Endodermal cell (in vitro differentiated cells): ENCODE measurements at regions not wholly inside any gene's neighbourhood (a gene's known extent, or its start where the extent isn't known, plus 50 kb on each side); places are given as distances from the start of the nearest gene placed in this dataset.

Experiments
- DNase-seq: peaks from one replicate; pipeline ENCODE4 v3.0.0-alpha.2; 2017
- H3K27ac ChIP-seq: 2 replicates; pipeline ENCODE4 v1.5.1; 2013; ENCODE audit warnings: mild to moderate bottlenecking, low read depth, low read length, moderate library complexity
- H3K27me3 ChIP-seq: 2 replicates; pipeline ENCODE4 v1.6.1; 2013; ENCODE audit warnings: mild to moderate bottlenecking, low read length, moderate library complexity; ENCODE audit not compliant: insufficient read depth, control insufficient read depth, poor library complexity, severe bottlenecking
- H3K36me3 ChIP-seq: 2 replicates; pipeline ENCODE4 v1.7.0; 2013; ENCODE audit warnings: mild to moderate bottlenecking, low read length, moderate library complexity; ENCODE audit not compliant: control insufficient read depth, insufficient read depth
- H3K4me1 ChIP-seq: one replicate; pipeline ENCODE4 v1.7.0; 2013; ENCODE audit warnings: low read length; ENCODE audit not compliant: control insufficient read depth, insufficient read depth
- H3K4me3 ChIP-seq: 2 replicates; pipeline ENCODE4 v1.5.1; 2013; ENCODE audit warnings: mild to moderate bottlenecking, low read length, moderate library complexity
- H3K9ac ChIP-seq: 2 replicates; pipeline ENCODE4 v1.6.1; 2013; ENCODE audit warnings: mild to moderate bottlenecking, low read length, moderate library complexity; ENCODE audit not compliant: poor library complexity, severe bottlenecking; ENCODE audit errors: extremely low read depth
- H3K9me3 ChIP-seq: 2 replicates; pipeline ENCODE4 v1.6.1; 2013; ENCODE audit warnings: mild to moderate bottlenecking, low read length, moderate library complexity; ENCODE audit not compliant: control insufficient read depth
- H3K27ac Mint-ChIP-seq: 2 replicates; pipeline ENCODE4 v1.8.0; 2020; ENCODE audit warnings: mixed read lengths
- H3K27me3 Mint-ChIP-seq: 2 replicates; pipeline ENCODE4 v1.8.0; 2021; ENCODE audit warnings: mild to moderate bottlenecking, mixed read lengths; ENCODE audit not compliant: insufficient read depth
- H3K36me3 Mint-ChIP-seq: 2 replicates; pipeline ENCODE4 v1.8.0; 2020; ENCODE audit warnings: low read depth, mixed read lengths
- H3K4me1 Mint-ChIP-seq: 2 replicates; pipeline ENCODE4 v1.8.0; 2020; ENCODE audit warnings: mixed read lengths
- H3K4me3 Mint-ChIP-seq: 2 replicates; pipeline ENCODE4 v1.8.0; 2020; ENCODE audit warnings: mild to moderate bottlenecking, moderate library complexity, mixed read lengths
- H3K9me3 Mint-ChIP-seq: 2 replicates; pipeline ENCODE4 v1.8.0; 2020; ENCODE audit warnings: mild to moderate bottlenecking, mixed read lengths
- CTCF ChIP-seq: fragments of 200-600 bp; sonication (generic); conservative IDR thresholded peaks from 2 replicates; pipeline ENCODE4 v1.5.0; 2021; ENCODE audit warnings: antibody characterized with exemption, mild to moderate bottlenecking
- WGBS, 2 experiments: methylation state at CpG; one replicate each; pipeline versions ENCODE4 v1.1.5 to v1.1.7; 2013; ENCODE audit warnings: missing lambda C conversion rate in 2 of 2, mixed read lengths in 1 of 2; ENCODE audit not compliant: insufficient coverage in 1 of 2, insufficient read length in 1 of 2; 5-methylcytosine and 5-hydroxymethylcytosine counted together

GRCh38 chr3:135801018-135801417 is 164.5 kb upstream of the PPP2R3A start:
- H3K27me3 Mint-ChIP-seq, result peaks cover 4% of the 10 kb centered on the region
- no peak for TF ChIP-seq CTCF
- no peak for DNase-seq
- no peak overlapping the region for H3K9ac ChIP-seq
- H3K9me3 ChIP-seq, result no peaks in the 10 kb centered on the region
- no peaks in the 10 kb centered on the region for H3K36me3 ChIP-seq
- peaks cover 6% of the 10 kb centered on the region for H3K27me3 ChIP-seq
- 88 to 92% methylated on average over 3 of the region's 3 CpGs for whole genome bisulfite sequencing, 2 experiments
- H3K4me3 ChIP-seq, result no peak overlapping the region
- H3K27ac Mint-ChIP-seq, result no peak overlapping the region
- no peaks in the 10 kb centered on the region for H3K9me3 Mint-ChIP-seq
- H3K36me3 Mint-ChIP-seq, result no peaks in the 10 kb centered on the region
- H3K4me1 ChIP-seq, result no peaks in the 10 kb centered on the region
- H3K4me3 Mint-ChIP-seq, result no peak overlapping the region
- no peaks in the 10 kb centered on the region for H3K4me1 Mint-ChIP-seq
- H3K27ac ChIP-seq, result no peak overlapping the region

GRCh38 chr3:135802171-135802570 is 163.4 kb upstream of the PPP2R3A start:
- peaks cover 4% of the 10 kb centered on the region for H3K27me3 Mint-ChIP-seq
- no peaks in the 10 kb centered on the region for H3K4me1 Mint-ChIP-seq
- H3K4me3 Mint-ChIP-seq, result no peak overlapping the region
- H3K36me3 Mint-ChIP-seq, result no peaks in the 10 kb centered on the region
- H3K27me3 ChIP-seq, result peaks cover 6% of the 10 kb centered on the region
- no peaks in the 10 kb centered on the region for H3K9me3 ChIP-seq
- no peaks in the 10 kb centered on the region for H3K36me3 ChIP-seq
- TF ChIP-seq CTCF, result no peak
- no peak overlapping the region for H3K27ac ChIP-seq
- no peaks in the 10 kb centered on the region for H3K4me1 ChIP-seq
- WGBS, 2 experiments, result 93 to 94% methylated on average over 10 of the region's 10 CpGs
- no peak overlapping the region for H3K4me3 ChIP-seq
- DNase-seq, result no peak
- H3K9me3 Mint-ChIP-seq, result no peaks in the 10 kb centered on the region
- H3K27ac Mint-ChIP-seq, result no peak overlapping the region
- H3K9ac ChIP-seq, result no peak overlapping the region

- no peaks in the 10 kb centered on the region for H3K36me3 ChIP-seq
- peaks cover 6% of the 10 kb centered on the region for H3K27me3 ChIP-seq
- H3K4me1 ChIP-seq, result peaks cover 6% of the 10 kb centered on the region
- no peak for TF ChIP-seq CTCF
- H3K9ac ChIP-seq, result no peak overlapping the region
- Mint-ChIP-seq H3K4me3 (no peak overlapping the region), H3K27me3 (peaks cover 4% of the 10 kb centered on the region), H3K36me3 (no peaks in the 10 kb centered on the region), H3K9me3 (no peaks in the 10 kb centered on the region), H3K27ac (no peak overlapping the region), H3K4me1 (peaks cover 8% of the 10 kb centered on the region)
- DNase-seq, result no peak
- WGBS, 2 experiments, result 68 to 79% methylated on average over 4 to 10 of the region's 10 CpGs
- no peak overlapping the region for H3K27ac ChIP-seq
- no peak overlapping the region for H3K4me3 ChIP-seq
- H3K9me3 ChIP-seq, result no peaks in the 10 kb centered on the region
Measured at GRCh38 chr3:135803028-135803692, 162.4 kb upstream of the PPP2R3A start.
